ENCODE measurements at regions not wholly inside any gene's neighbourhood (a gene's known extent, or its start where the extent isn't known, plus 50 kb on each side); places are given as distances from the start of the nearest gene placed in this dataset.
A peak's percentile ranks its signal among the peaks of the same experiment; 100 is the strongest.

GRCh38 chr12:115606040-115606439 lies 671.5 kb downstream of the MED13L start:
- Histone ChIP-seq H3K4me1 (no peaks in the 10 kb centered on the region), H3K4me3 (replicated peaks in 1 of 3) (no peak overlapping the region), H3K9me3 (no peaks in the 10 kb centered on the region), H3K36me3 (no peaks in the 10 kb centered on the region), H3K27ac (no peak overlapping the region), H3K27me3 (no peaks in the 10 kb centered on the region)
- no peak for DNase-seq
- 52 to 54% methylated on average over 16 to 17 of the region's 17 CpGs for WGBS, 2 donors
- TF ChIP-seq POLR2A (IDR thresholded peaks at IDR 0.05) (no peak), CTCF (IDR thresholded peaks at IDR 0.05) (no peak)
- intact Hi-C loops (cut with DNase I): no loop called here

- H3K36me3 ChIP-seq: no peaks in the 10 kb centered on the region
- H3K27me3 ChIP-seq: no peaks in the 10 kb centered on the region
- TF ChIP-seq CTCF (IDR thresholded peaks at IDR 0.05) (no peak), POLR2A (IDR thresholded peaks at IDR 0.05) (no peak)
- no peak overlapping the region for H3K27ac ChIP-seq
- peak; percentile 20 to 53 for DNase-seq
- H3K9me3 ChIP-seq: no peaks in the 10 kb centered on the region
- 7 to 8% methylated on average over 19 to 39 of the region's 43 CpGs for WGBS, 2 donors
- H3K4me3 ChIP-seq (replicated peaks in 1 of 3): peak overlapping the region in 1 of 3 donors; percentile 16
- intact Hi-C loops (cut with DNase I): no loop called here
- peaks cover 5 to 20% of the 10 kb centered on the region in 2 donors for H3K4me1 ChIP-seq
These were observed 678.4 kb downstream of the MED13L start for GRCh38 chr12:115598871-115599811.

- no peak for DNase-seq
- intact Hi-C loops (cut with DNase I): no loop called here
- H3K9me3 ChIP-seq: no peaks in the 10 kb centered on the region
- no peaks in the 10 kb centered on the region for H3K36me3 ChIP-seq
- no peak overlapping the region for H3K4me3 ChIP-seq (replicated peaks in 1 of 3)
- 71 to 73% methylated on average over 3 of the region's 3 CpGs for whole genome bisulfite sequencing, 2 donors
- H3K27me3 ChIP-seq: no peaks in the 10 kb centered on the region
- H3K27ac ChIP-seq: no peak overlapping the region
- no peak for TF ChIP-seq POLR2A (IDR thresholded peaks at IDR 0.05)
- no peak for TF ChIP-seq CTCF (IDR thresholded peaks at IDR 0.05)
- H3K4me1 ChIP-seq: peaks cover 5 to 20% of the 10 kb centered on the region in 2 donors
These were observed 680.3 kb downstream of the MED13L start for GRCh38 chr12:115597157-115597712.

- intact Hi-C loops (cut with DNase I): no loop called here
- Histone ChIP-seq H3K27me3 (no peaks in the 10 kb centered on the region), H3K27ac (no peak overlapping the region), H3K4me3 (replicated peaks in 1 of 3) (no peak overlapping the region), H3K36me3 (no peaks in the 10 kb centered on the region), H3K9me3 (no peaks in the 10 kb centered on the region), H3K4me1 (no peaks in the 10 kb centered on the region)
- WGBS, 2 donors: 80 to 89% methylated on average over 9 of the region's 9 CpGs
- no peak for DNase-seq
- TF ChIP-seq POLR2A (IDR thresholded peaks at IDR 0.05) (no peak), CTCF (IDR thresholded peaks at IDR 0.05) (no peak)
These were observed 689.4 kb downstream of the MED13L start for GRCh38 chr12:115588131-115588530.

- Histone ChIP-seq H3K4me1 (no peaks in the 10 kb centered on the region), H3K4me3 (replicated peaks in 1 of 3) (no peak overlapping the region), H3K27me3 (no peaks in the 10 kb centered on the region), H3K9me3 (no peaks in the 10 kb centered on the region), H3K27ac (no peak overlapping the region), H3K36me3 (no peaks in the 10 kb centered on the region)
- intact Hi-C loops (cut with DNase I): no loop called here
- 74 to 75% methylated on average over 2 of the region's 2 CpGs for WGBS, 2 donors
- DNase-seq: no peak
- TF ChIP-seq CTCF (IDR thresholded peaks at IDR 0.05) (no peak), POLR2A (IDR thresholded peaks at IDR 0.05) (no peak)
These were observed 693.3 kb downstream of the MED13L start for GRCh38 chr12:115584156-115584555.

Measured in thyroid gland (tissue), 4 donors.